Activated T-helper 1 cell treated with Interleukin-2 at 50 U/mL for 16 hours (primary cell): ENCODE measurements at regions not wholly inside any gene's neighbourhood (a gene's known extent, or its start where the extent isn't known, plus 50 kb on each side); places are given as distances from the start of the nearest gene placed in this dataset.

Experiments used
- DNase-seq: peaks from one replicate; pipeline ENCODE4 v3.0.0-alpha.2; 2020; ENCODE audit warnings: low read depth

GRCh38 chr2:12498704-12499103, 218.0 kb upstream of the TRIB2 start:
- no peak for DNase-seq

DNA sequence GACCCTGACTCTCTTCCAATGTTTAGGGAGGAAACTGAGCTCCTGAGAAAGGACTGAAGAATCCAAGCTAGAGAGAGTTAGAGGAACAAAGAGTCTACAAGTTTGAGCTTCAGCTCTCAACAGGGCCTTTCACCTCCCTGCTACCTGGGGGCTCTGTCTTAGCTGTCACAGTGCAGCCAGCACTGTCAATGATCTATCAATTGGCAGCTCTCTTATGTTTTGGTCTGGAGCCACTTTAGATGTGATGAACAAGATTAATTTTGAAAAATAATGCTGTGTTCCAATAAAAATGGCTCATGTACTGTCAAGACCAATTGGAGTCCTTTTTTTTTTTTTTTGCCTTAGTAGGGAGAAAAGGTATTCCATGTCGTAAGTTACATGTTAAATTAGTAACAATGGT, 215.8 kb upstream of the TRIB2 start:
- no peak for DNase-seq

DNA sequence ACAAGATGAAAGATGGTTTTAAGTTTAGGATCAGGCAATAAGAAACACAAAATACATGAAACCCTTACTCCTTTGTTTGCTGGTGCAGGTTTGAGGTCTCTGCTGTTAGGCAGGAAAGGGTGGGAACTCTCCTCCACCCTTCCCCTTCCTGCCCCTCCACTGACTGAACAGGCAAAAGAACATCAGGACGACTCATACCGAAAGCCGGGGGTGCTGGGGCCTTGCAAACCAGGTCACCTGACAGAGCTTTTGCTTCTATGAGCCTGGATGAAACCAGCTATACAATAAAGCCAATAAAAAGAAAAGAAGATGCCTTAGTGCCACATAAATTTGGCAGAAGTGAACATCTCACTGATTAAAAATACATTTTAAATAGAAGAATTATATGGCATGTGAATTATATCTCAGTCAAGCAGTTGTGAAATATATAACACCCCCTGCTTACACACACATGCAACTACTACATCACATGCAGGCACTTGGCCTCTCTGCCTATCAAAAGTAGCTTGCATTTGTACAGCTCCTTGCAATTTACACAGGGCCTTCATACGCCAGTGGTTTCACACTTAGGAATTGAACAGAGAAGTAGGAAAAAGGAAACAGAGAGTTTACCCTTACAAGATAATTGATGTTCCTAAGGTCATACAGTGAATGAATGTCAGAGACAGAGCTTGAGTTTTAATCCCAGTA, 215.1 kb upstream of the TRIB2 start:
- DNase-seq = peak; percentile 61

- no peak for DNase-seq
These were observed 214.0 kb upstream of the TRIB2 start for GRCh38 chr2:12502759-12503158.

DNA sequence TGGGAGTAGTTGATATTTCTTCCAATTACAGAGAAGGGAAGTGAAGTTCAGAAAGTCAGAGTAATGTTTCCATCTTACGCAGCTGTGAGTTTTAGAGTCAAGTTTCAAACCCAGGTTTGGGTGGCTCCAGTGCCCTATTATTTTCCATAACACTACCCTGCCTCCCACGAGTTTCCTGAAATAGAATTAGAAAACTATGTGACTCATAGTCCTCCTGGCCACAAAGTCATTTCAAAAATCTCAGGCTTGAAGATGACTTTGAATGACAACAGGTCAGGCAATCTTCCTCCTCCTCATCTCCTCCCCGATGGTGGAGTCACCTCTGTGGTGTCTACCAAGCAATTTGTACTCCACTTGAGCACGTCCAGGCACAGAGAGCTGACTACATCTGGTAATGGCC, 212.3 kb upstream of the TRIB2 start:
- DNase-seq = no peak

- no peak for DNase-seq
These were observed 209.9 kb upstream of the TRIB2 start for GRCh38 chr2:12506846-12507245.

DNA sequence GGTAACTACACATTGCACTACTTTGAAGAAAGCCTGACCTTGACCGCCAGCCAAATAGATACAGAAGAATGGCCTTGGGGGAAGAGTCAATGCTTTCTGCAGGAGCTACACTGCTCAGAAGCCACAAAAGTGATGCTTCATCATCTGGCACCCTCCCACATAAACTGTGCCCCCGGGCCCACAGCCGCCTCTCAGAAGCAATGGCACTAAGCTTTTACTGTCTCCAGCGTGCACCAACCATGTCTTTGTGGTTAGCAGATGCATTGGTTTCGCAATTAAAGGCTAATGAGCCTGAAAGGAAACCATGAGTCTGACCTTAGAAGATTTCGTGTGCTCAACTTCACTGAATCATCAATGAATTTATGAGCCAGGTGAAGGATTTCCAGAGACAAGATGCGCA, 209.4 kb upstream of the TRIB2 start:
- peak; percentile 41 for DNase-seq

- no peak for DNase-seq
These were observed 206.7 kb upstream of the TRIB2 start for GRCh38 chr2:12510070-12510469.

GRCh38 chr2:12513339-12513738, 203.4 kb upstream of the TRIB2 start:
- DNase-seq = no peak

- no peak for DNase-seq
These were observed 202.6 kb upstream of the TRIB2 start for GRCh38 chr2:12514168-12514567.

DNA sequence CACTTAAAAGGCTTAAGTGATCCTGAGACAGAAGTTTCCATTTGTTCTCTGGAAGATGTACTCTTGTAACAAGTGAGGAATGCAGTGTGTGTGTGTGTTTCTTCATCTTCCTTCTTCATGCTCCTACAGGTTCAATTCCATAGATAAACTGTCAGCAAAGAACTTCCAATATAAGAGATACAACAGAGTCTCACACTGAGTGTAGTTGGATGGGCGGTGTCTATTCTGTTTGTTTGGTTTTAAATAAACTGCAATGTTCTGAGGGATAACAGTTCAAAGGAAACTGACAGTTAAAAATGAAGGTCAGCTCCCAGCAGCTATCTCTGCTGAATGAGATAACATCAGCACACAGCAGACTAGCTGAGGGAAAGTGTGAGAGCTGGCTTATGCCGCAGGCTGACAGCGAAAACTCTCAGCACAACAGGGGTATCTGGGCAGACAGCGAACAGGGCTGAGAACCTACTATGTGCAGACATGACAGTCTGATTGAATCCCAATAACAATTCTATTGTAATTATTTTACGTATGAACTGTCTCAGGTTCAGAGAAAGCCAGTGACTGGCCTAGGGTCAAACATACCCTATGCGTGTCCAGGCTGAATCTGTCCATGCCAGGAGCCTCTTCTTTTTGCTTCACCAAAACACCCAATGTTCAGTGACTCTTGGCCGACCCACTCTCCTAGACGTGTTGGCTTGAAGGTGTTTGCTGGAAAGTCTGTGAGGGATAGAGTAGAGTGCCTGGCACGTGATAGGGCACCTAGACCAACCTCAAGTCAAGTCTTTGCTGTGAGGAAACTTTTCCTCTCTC, 201.9 kb upstream of the TRIB2 start:
- DNase-seq = no peak

GRCh38 chr2:12515871-12516270, 200.9 kb upstream of the TRIB2 start:
- no peak for DNase-seq

- no peak for DNase-seq
These were observed 183.3 kb upstream of the TRIB2 start for GRCh38 chr2:12533337-12534005.

DNA sequence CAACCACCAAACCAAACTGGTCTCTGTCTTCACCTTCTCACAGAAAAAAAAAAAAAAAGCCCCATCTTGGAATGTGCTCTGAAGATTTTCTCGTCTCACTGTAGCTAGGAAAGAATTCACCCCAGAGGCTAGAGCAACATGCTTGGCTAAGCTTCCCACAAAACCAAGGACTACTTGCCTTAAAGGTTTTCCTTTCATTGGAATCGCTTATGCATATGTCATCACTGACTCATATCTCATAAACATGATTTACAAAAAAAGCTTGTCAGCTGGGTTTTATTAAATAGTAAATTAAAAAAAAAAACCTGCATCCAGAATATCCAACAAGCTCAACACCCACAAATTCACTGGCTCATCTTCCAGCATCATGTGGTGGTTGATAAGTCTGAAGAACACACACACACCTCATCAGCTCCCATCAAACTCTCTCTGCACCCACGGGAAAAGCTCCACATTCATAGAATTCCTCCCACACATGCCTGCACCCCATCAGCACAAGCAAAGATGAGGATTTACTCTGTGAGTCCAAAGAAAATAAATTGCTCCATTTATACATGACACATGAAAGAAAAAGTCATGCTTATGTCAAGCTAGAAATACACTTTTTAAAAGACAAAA, 182.0 kb upstream of the TRIB2 start:
- no peak for DNase-seq

DNA sequence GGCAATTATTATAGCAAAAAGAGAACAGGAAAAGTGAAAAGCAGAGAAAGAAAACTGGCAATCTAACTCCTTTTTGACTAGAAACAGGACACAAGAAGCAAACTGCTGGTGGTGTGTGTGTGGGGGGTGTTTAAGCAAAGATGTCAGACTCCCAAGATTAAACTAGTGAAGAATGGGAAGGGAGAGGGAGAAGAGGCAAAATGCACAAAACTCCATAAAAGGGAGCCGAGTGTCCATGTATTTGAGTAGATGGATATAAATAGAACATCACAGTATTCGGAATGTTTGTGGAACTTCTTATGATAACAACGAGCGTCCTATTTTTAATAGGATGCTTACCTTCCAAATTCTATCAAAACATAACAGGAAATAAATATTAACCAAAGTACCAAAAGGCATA, 179.8 kb upstream of the TRIB2 start:
- no peak for DNase-seq

GRCh38 chr2:12538138-12538694, 178.5 kb upstream of the TRIB2 start:
- no peak for DNase-seq

- DNase-seq = no peak
These were observed 177.4 kb upstream of the TRIB2 start for GRCh38 chr2:12539336-12539735.

GRCh38 chr2:12539776-12540562, 176.8 kb upstream of the TRIB2 start:
- no peak for DNase-seq

DNA sequence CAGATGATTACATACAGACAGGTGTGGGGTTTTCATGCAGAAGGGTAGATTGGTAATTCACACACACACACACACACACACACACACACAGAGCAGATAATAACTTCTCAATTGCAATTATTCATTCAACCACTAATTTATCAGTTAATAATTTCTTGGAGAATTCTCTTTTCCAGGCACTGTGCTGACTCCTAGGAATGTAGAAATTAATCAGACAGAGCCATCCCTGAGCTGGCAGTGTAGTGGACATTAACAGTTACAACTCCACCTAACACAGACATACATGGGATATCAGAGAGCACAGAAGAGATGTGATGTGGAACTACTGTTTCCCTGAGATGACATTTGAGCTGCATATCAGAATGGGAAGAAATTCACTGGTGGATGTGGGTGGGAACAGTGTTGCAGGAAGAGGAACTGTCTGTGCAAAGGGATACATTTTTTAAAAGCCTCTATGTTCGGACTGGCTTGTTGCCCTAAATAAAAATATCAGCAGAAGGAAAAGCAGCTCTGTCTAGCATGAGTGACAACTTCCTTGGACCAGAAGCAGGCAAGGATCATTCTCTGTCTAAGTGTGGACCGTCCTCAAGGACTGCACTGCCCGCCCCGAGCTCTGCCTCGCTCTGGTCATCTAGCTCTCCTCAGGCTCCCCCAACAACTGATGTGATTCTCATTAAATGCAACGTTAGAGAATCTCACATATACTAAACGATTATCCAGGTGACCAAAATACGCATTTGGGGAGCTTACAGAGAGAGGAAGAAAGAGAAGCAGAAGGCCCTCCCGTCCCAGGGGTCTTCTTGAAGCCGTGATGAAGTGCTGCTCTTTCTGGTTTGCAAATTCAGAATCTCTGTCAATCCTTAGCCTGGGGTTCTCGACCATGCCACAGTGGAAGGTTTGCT, 173.4 kb upstream of the TRIB2 start:
- no peak for DNase-seq

GRCh38 chr2:12543978-12544558, 172.7 kb upstream of the TRIB2 start:
- no peak for DNase-seq
